NCI-H2227 (cell line): ENCODE measurements at regions not wholly inside any gene's neighbourhood (a gene's known extent, or its start where the extent isn't known, plus 50 kb on each side); places are given as distances from the start of the nearest gene placed in this dataset.
"Not testable (repeated sequence)": the region's sequence is repeated elsewhere in the genome, so short reads cannot be mapped to it uniquely, and the experiment has no call there.

Experiments used
- DNase-seq: peaks from one replicate; lab custom pipeline; 2025; ENCODE audit not compliant: unreplicated experiment; lab: John Stamatoyannopoulos, UW

- no peak for DNase-seq
Measured at GRCh38 chr10:8305876-8306652, 251.6 kb downstream of the GATA3 start.

GRCh38 chr10:8306685-8307364 is 252.3 kb downstream of the GATA3 start:
- DNase-seq: no peak

- no peak for DNase-seq
Measured at GRCh38 chr10:8310930-8311329, 256.4 kb downstream of the GATA3 start.

GRCh38 chr10:8311526-8312070 is 257.1 kb downstream of the GATA3 start:
- no peak for DNase-seq

GRCh38 chr10:8312079-8312478 is 257.6 kb downstream of the GATA3 start:
- no peak for DNase-seq

GRCh38 chr10:8312781-8313180 is 258.3 kb downstream of the GATA3 start:
- no peak for DNase-seq

GRCh38 chr10:8314486-8314885 is 260.0 kb downstream of the GATA3 start:
- no peak for DNase-seq

GRCh38 chr10:8315619-8316021 is 261.1 kb downstream of the GATA3 start:
- no peak for DNase-seq

GRCh38 chr10:8316284-8316683 is 261.8 kb downstream of the GATA3 start:
- no peak for DNase-seq

- DNase-seq: not testable (repeated sequence)
Measured at GRCh38 chr10:8318429-8318828, 263.9 kb downstream of the GATA3 start.

GRCh38 chr10:8318956-8319355 is 264.5 kb downstream of the GATA3 start:
- DNase-seq: no peak

- DNase-seq: no peak
Measured at GRCh38 chr10:8319704-8320103, 265.2 kb downstream of the GATA3 start.

GRCh38 chr10:8321990-8322389 is 267.5 kb downstream of the GATA3 start:
- DNase-seq: no peak

GRCh38 chr10:8323428-8324054 is 269.1 kb downstream of the GATA3 start:
- DNase-seq: no peak

GRCh38 chr10:8325024-8325980 is 270.8 kb downstream of the GATA3 start:
- DNase-seq: no peak

- no peak for DNase-seq
Measured at GRCh38 chr10:8326396-8327139, 272.1 kb downstream of the GATA3 start.

GRCh38 chr10:8327140-8327423 is 272.6 kb downstream of the GATA3 start:
- no peak for DNase-seq

- DNase-seq: no peak
Measured at GRCh38 chr10:8331387-8331786, 276.9 kb downstream of the GATA3 start.

GRCh38 chr10:8331896-8332729 is 277.6 kb downstream of the GATA3 start:
- DNase-seq: no peak
